Testis (tissue), 2 donors: ENCODE measurements at regions not wholly inside any gene's neighbourhood (a gene's known extent, or its start where the extent isn't known, plus 50 kb on each side); places are given as distances from the start of the nearest gene placed in this dataset.

Experiments
- POLR2A ChIP-seq: fragments of 450-650 bp; IDR thresholded peaks from one replicate; pipeline ENCODE4 v1.6.1; 2017; ENCODE audit warnings: antibody characterized with exemption, mild to moderate bottlenecking, moderate library complexity
- TF ChIP-seq, protein P1 (sequence below), 3 experiments: fragments of 450-650 bp in 2 of 3; fragments of 200-600 bp in 1 of 3; sonication (generic) in 1 of 3; IDR thresholded peaks; one replicate each; pipeline ENCODE4 v1.5.1; 2016 to 2019; ENCODE audit warnings: antibody characterized with exemption in 3 of 3, mild to moderate bottlenecking in 2 of 3, moderate library complexity in 1 of 3

DNA sequence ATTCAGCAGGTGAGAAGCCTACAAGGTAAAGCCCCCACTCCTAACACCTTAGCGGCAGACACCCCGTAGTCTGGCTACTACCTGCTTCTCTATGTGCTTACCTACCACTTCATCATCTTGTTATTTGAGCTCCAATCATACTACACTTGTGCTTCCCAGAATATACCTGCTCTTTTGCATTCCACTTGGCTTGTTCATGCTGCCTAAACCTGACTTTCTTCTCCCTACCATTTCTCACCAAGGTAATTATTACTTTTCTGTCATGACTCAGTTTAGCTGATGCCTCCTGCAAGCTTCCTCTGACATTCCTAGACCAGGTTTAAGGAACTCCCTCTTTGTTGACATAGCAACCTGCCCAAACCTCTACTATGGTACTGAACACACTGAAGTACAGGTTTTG, 495.6 kb upstream of the C1orf87 start:
- TF ChIP-seq, protein P1, sequence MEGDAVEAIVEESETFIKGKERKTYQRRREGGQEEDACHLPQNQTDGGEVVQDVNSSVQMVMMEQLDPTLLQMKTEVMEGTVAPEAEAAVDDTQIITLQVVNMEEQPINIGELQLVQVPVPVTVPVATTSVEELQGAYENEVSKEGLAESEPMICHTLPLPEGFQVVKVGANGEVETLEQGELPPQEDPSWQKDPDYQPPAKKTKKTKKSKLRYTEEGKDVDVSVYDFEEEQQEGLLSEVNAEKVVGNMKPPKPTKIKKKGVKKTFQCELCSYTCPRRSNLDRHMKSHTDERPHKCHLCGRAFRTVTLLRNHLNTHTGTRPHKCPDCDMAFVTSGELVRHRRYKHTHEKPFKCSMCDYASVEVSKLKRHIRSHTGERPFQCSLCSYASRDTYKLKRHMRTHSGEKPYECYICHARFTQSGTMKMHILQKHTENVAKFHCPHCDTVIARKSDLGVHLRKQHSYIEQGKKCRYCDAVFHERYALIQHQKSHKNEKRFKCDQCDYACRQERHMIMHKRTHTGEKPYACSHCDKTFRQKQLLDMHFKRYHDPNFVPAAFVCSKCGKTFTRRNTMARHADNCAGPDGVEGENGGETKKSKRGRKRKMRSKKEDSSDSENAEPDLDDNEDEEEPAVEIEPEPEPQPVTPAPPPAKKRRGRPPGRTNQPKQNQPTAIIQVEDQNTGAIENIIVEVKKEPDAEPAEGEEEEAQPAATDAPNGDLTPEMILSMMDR (IDR thresholded peaks at IDR 0.05) = no peak
- TF ChIP-seq POLR2A = no peak
